GM06990 (cell line): ENCODE measurements at regions not wholly inside any gene's neighbourhood (a gene's known extent, or its start where the extent isn't known, plus 50 kb on each side); places are given as distances from the start of the nearest gene placed in this dataset.

Source experiments
- DNase-seq: peaks from one replicate; pipeline ENCODE4 v3.0.0-alpha.2; 2011; ENCODE audit not compliant: insufficient read length; ENCODE audit errors: extremely low read depth
- H3K27me3 ChIP-seq: replicated peaks from 2 replicates; pipeline ENCODE4 v1.6.0; 2011; ENCODE audit warnings: low read length; ENCODE audit not compliant: control insufficient read depth, insufficient read depth
- H3K36me3 ChIP-seq: 2 replicates; pipeline ENCODE4 v1.5.1; 2011; ENCODE audit warnings: low read length; ENCODE audit not compliant: control insufficient read depth, insufficient read depth
- H3K4me3 ChIP-seq: replicated peaks from 2 replicates; pipeline ENCODE4 v1.5.1; 2011; ENCODE audit warnings: low read depth, mild to moderate bottlenecking, control low read depth, low read length
- TF ChIP-seq, protein P1 (sequence below): IDR thresholded peaks from 2 replicates; pipeline ENCODE4 v1.5.1; 2011; ENCODE audit warnings: low read length, control low read depth, mild to moderate bottlenecking, inconsistent platforms; ENCODE audit not compliant: insufficient read depth, poor library complexity, severe bottlenecking

DNA sequence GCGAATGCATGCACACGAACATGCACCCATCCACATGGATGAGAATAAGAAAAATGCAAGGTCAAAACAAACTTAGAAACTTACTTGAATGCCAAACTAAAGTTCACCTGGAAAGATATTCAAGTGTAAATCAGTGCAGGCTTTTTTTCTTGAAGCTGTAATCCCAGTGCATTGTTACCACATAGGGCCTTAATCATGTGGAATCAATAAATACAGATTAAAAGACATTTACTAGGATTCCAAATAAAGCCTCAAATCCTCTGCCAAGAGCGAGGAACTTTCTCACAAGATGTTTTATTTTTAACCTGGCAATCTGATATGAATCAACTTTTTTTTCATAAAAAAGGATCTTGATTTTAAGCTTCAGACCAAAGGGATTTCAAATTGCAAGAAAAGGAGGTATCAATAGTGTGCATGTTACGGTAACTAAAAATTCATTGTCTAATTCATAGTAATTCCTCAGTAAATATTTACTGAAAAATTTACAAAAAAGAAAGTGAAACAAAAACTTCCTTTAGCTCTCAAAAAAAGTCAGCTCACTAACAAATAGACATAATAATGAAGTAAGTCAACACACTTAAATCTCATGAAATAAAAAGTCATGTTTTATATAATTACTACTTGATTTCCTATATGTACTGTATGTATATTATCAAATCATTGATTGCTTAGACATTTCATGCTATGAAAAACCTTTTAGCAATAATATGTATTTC is 978.6 kb downstream of the PLOD2 start:
- H3K27me3 ChIP-seq, result no peaks in the 10 kb centered on the region
- TF ChIP-seq, protein P1, sequence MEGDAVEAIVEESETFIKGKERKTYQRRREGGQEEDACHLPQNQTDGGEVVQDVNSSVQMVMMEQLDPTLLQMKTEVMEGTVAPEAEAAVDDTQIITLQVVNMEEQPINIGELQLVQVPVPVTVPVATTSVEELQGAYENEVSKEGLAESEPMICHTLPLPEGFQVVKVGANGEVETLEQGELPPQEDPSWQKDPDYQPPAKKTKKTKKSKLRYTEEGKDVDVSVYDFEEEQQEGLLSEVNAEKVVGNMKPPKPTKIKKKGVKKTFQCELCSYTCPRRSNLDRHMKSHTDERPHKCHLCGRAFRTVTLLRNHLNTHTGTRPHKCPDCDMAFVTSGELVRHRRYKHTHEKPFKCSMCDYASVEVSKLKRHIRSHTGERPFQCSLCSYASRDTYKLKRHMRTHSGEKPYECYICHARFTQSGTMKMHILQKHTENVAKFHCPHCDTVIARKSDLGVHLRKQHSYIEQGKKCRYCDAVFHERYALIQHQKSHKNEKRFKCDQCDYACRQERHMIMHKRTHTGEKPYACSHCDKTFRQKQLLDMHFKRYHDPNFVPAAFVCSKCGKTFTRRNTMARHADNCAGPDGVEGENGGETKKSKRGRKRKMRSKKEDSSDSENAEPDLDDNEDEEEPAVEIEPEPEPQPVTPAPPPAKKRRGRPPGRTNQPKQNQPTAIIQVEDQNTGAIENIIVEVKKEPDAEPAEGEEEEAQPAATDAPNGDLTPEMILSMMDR, result no peak
- H3K4me3 ChIP-seq, result peak overlapping the region; percentile 46
- H3K36me3 ChIP-seq, result no peaks in the 10 kb centered on the region
- DNase-seq, result no peak

DNA sequence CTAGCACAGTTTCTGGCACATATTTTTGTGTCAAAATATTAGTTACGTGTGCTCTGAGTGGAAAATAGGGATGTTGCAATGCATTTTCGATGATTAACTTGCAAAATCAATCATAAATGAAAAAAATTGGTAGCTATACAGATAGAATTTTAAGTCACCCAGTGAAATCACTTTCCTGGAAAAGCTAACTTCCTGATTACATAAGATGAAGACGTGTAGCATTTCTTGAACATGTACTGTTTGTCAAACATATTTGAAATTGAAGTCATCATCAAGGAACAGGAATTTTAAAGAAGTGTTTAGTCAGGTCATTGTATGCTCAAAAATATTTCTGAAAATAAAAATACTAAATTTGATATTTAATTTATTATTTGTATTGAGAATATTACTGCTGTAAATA is 977.7 kb downstream of the PLOD2 start:
- Histone ChIP-seq H3K4me3 (no peak overlapping the region), H3K36me3 (no peaks in the 10 kb centered on the region), H3K27me3 (no peaks in the 10 kb centered on the region)
- no peak for DNase-seq
- TF ChIP-seq, protein P1, result no peak

DNA sequence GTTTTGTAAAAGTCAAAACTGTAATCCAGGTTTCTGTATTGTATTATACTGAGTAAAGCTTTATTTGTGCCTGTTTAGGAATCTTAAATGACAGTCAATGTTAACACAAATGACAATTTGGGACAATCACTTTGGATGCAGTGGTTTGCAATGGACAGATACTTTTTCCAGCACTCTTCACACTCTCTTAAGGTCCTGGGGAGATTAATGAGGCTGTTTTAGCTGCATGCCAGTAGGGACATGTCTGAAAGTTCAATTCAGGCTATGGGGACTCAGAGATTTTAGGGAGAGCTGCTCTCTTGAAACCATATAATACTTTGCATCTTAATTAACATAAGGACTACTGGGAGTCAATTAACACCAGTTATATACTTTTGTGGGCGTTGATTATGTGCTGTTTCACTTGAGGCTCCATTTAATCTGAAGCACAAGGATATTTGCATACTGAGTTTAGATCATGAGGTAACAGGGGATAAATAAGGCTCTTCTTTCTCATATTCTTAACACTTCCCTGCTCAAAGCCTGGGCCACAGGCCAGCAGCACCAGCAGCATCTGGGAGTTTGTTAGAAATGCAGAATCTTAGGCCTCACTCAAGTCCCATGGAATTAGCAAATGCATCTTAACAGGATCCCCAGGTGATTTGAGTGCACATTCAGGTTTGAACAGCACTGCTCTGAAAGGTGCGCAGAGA is 972.8 kb downstream of the PLOD2 start:
- Histone ChIP-seq H3K4me3 (no peak overlapping the region), H3K27me3 (no peaks in the 10 kb centered on the region), H3K36me3 (no peaks in the 10 kb centered on the region)
- TF ChIP-seq, protein P1, result no peak
- no peak for DNase-seq

DNA sequence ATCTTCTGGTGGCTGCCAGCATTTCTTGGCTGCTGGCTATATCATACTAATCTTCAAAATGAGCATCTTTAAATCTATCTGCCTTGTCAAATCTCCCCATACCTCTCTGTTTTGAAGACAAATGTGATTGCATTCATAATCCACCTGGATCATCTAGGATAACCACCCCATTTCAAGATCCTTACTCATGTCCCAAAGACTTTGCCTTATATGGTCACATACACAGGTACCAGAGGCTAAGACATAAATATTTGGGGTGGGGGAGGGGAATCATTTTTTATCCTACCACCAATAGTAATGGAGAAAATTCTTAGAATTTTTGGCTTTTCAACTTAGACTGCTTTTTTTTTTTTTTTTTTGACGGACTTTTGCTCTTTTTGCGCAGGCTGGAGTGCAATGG is 970.8 kb downstream of the PLOD2 start:
- TF ChIP-seq, protein P1, result no peak
- Histone ChIP-seq H3K4me3 (no peak overlapping the region), H3K27me3 (no peaks in the 10 kb centered on the region), H3K36me3 (no peaks in the 10 kb centered on the region)
- no peak for DNase-seq

DNA sequence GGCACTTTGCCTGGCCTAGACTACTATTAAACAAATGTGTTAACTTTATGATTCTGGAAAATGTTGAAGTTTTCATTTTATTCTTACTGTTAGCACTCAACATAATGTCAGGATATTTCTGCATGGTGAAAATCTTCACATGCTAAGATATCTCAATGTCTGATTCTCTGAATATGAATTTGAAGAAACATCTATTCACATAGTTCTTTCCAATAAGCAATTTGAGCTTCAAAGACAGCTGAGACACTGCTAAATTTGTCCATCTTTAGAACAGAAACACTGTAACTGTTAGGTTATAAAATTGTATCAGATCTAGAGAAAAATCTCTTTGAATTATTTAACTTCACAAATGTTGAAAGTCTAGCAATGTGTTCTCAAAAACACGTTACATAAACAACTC is 970.2 kb downstream of the PLOD2 start:
- H3K4me3 ChIP-seq, result no peak overlapping the region
- no peaks in the 10 kb centered on the region for H3K36me3 ChIP-seq
- TF ChIP-seq, protein P1, result no peak
- H3K27me3 ChIP-seq, result no peaks in the 10 kb centered on the region
- no peak for DNase-seq

DNA sequence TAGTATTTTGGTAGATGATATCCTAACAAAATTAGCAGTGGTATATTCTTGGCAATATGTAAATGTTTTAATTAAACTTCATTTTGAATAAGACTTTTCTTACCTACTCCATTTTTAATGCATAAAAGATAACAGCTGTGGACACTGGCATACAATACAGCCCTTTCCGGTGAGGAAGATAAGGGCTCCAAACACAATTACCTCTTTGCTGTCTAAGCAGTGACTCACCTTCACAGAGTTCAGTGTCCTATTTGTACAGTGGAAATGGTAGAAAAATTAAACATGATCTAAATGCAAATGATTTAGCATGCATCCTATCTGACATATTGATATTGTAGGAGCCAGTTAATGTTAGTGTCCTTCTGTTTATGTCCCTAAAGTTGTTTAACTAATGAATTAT is 969.4 kb downstream of the PLOD2 start:
- TF ChIP-seq, protein P1, result no peak
- no peak for DNase-seq
- Histone ChIP-seq H3K4me3 (no peak overlapping the region), H3K36me3 (no peaks in the 10 kb centered on the region), H3K27me3 (no peaks in the 10 kb centered on the region)
